ENCODE measurements at regions not wholly inside any gene's neighbourhood (a gene's known extent, or its start where the extent isn't known, plus 50 kb on each side); places are given as distances from the start of the nearest gene placed in this dataset.

DNA sequence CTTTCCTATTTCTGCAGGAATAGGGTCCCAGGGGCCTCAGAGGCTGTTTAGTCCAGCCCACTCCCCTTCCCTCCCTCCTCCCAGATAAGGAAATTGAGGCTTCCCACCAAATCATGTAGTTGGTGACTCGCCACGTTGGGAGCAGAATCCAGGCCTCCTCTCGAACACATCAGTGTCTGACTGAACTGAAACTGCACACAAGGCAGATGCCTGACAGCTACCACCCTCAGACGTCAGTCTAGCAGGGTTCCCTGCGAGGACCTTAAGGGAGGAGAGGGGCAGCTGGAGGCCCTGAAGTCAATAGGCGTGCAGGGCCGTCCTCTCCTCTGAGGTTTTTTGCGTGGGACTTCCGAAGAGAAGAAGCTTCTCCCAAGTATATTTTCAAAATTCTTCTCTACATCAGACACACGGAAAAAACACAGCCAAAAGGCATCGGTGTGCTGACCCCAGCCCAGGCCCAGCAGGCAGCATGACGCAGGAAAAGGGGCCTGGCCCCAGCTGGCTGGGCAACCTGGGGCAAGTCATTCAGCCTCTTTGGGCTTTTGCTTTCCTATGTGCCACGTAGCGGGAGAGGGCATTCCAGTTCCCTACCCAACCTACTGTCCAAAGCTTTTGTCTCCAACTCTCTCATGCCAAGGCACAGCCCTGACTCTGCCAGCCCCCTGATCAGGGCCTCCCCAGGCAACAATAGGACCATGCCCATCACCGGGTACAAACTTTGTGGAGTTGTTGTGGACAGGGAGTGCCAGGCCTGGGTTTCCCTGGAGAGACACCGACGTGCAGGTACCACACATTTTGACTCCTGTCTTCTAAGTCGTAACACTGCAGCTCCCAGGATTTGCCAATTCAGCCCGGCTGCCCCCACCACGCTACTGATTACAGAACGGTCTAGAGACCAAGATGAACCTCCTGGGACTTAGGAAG is 283.1 kb downstream of the XXYLT1 start:
- no peaks in the 10 kb centered on the region for H4K20me1 ChIP-seq (ENCODE audit: insufficient read depth, low read length)
- no peaks in the 10 kb centered on the region for H3K9me3 ChIP-seq (ENCODE audit: low read depth, low read length)
- TF ChIP-seq, protein P1, sequence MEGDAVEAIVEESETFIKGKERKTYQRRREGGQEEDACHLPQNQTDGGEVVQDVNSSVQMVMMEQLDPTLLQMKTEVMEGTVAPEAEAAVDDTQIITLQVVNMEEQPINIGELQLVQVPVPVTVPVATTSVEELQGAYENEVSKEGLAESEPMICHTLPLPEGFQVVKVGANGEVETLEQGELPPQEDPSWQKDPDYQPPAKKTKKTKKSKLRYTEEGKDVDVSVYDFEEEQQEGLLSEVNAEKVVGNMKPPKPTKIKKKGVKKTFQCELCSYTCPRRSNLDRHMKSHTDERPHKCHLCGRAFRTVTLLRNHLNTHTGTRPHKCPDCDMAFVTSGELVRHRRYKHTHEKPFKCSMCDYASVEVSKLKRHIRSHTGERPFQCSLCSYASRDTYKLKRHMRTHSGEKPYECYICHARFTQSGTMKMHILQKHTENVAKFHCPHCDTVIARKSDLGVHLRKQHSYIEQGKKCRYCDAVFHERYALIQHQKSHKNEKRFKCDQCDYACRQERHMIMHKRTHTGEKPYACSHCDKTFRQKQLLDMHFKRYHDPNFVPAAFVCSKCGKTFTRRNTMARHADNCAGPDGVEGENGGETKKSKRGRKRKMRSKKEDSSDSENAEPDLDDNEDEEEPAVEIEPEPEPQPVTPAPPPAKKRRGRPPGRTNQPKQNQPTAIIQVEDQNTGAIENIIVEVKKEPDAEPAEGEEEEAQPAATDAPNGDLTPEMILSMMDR (IDR thresholded peaks at IDR 0.05; ENCODE audit: extremely low read depth, low read depth, low read length) = no peak
- no peak for DNase-seq (ENCODE audit: insufficient read length, low spot score, missing footprints)
- H3K4me1 ChIP-seq (ENCODE audit: insufficient read depth, low read length) = peaks cover 3% of the 10 kb centered on the region
- H3K27ac ChIP-seq (ENCODE audit: low read depth, low read length) = no peak overlapping the region
- no peak overlapping the region for H2AFZ ChIP-seq (ENCODE audit: low read length)
- H3K4me2 ChIP-seq (ENCODE audit: insufficient read depth, low read length) = no peak overlapping the region
- no peaks in the 10 kb centered on the region for H3K79me2 ChIP-seq (ENCODE audit: insufficient read depth, low read length)
- H3K36me3 ChIP-seq (ENCODE audit: insufficient read depth, low read length) = no peaks in the 10 kb centered on the region
- no peak overlapping the region for H3K4me3 ChIP-seq (ENCODE audit: insufficient read depth, low read length)
- H3K27me3 ChIP-seq (ENCODE audit: insufficient read depth, low read length) = no peaks in the 10 kb centered on the region

GRCh38 chr3:194988495-194989165 is 282.3 kb downstream of the XXYLT1 start:
- H2AFZ ChIP-seq (ENCODE audit: low read length) = no peak overlapping the region
- no peaks in the 10 kb centered on the region for H3K79me2 ChIP-seq (ENCODE audit: insufficient read depth, low read length)
- no peak for DNase-seq (ENCODE audit: insufficient read length, low spot score, missing footprints)
- TF ChIP-seq, protein P1 (IDR thresholded peaks at IDR 0.05; ENCODE audit: extremely low read depth, low read depth, low read length) = no peak
- no peaks in the 10 kb centered on the region for H3K27me3 ChIP-seq (ENCODE audit: insufficient read depth, low read length)
- H3K9me3 ChIP-seq (ENCODE audit: low read depth, low read length) = no peaks in the 10 kb centered on the region
- H3K4me1 ChIP-seq (ENCODE audit: insufficient read depth, low read length) = peaks cover 3% of the 10 kb centered on the region
- H3K4me3 ChIP-seq (ENCODE audit: insufficient read depth, low read length) = no peak overlapping the region
- no peaks in the 10 kb centered on the region for H4K20me1 ChIP-seq (ENCODE audit: insufficient read depth, low read length)
- H3K36me3 ChIP-seq (ENCODE audit: insufficient read depth, low read length) = no peaks in the 10 kb centered on the region
- H3K4me2 ChIP-seq (ENCODE audit: insufficient read depth, low read length) = no peak overlapping the region
- H3K27ac ChIP-seq (ENCODE audit: low read depth, low read length) = no peak overlapping the region

- Histone ChIP-seq H3K79me2 (ENCODE audit: insufficient read depth, low read length) (no peaks in the 10 kb centered on the region), H3K27me3 (ENCODE audit: insufficient read depth, low read length) (no peaks in the 10 kb centered on the region), H4K20me1 (ENCODE audit: insufficient read depth, low read length) (no peaks in the 10 kb centered on the region), H3K9me3 (ENCODE audit: low read depth, low read length) (no peaks in the 10 kb centered on the region), H3K4me1 (ENCODE audit: insufficient read depth, low read length) (peaks cover 3% of the 10 kb centered on the region), H3K27ac (ENCODE audit: low read depth, low read length) (no peak overlapping the region), H3K36me3 (ENCODE audit: insufficient read depth, low read length) (no peaks in the 10 kb centered on the region), H3K4me3 (ENCODE audit: insufficient read depth, low read length) (no peak overlapping the region), H3K4me2 (ENCODE audit: insufficient read depth, low read length) (no peak overlapping the region), H2AFZ (ENCODE audit: low read length) (no peak overlapping the region)
- DNase-seq (ENCODE audit: insufficient read length, low spot score, missing footprints) = no peak
- TF ChIP-seq, protein P1 (IDR thresholded peaks at IDR 0.05; ENCODE audit: extremely low read depth, low read depth, low read length) = no peak
These were observed 281.7 kb downstream of the XXYLT1 start for GRCh38 chr3:194989241-194989640.
